HG03439 (cell line): ENCODE measurements at regions not wholly inside any gene's neighbourhood (a gene's known extent, or its start where the extent isn't known, plus 50 kb on each side); places are given as distances from the start of the nearest gene placed in this dataset.
"Not testable (repeated sequence)": the region's sequence is repeated elsewhere in the genome, so short reads cannot be mapped to it uniquely, and the experiment has no call there.

Experiments used
- ATAC-seq: cut with Tn5 transposase; IDR thresholded peaks from one replicate; pipeline ENCODE4 v1.9.1; 2021; ENCODE audit warnings: mild to moderate bottlenecking, moderate library complexity; ENCODE audit not compliant: unreplicated experiment

- ATAC-seq, result no peak
Measured at GRCh38 chr18:51447351-51448342, 250.2 kb upstream of the MEX3C start.

GRCh38 chr18:51448949-51449348, 251.5 kb upstream of the MEX3C start:
- ATAC-seq, result no peak

GRCh38 chr18:51453594-51453993, 256.1 kb upstream of the MEX3C start:
- no peak for ATAC-seq

GRCh38 chr18:51458861-51459260, 261.4 kb upstream of the MEX3C start:
- ATAC-seq, result no peak

- ATAC-seq, result no peak
Measured at GRCh38 chr18:51461956-51462355, 264.5 kb upstream of the MEX3C start.

- no peak for ATAC-seq
Measured at GRCh38 chr18:51463483-51464136, 266.1 kb upstream of the MEX3C start.

GRCh38 chr18:51478908-51479307, 281.4 kb upstream of the MEX3C start:
- ATAC-seq, result no peak

- no peak for ATAC-seq
Measured at GRCh38 chr18:51479736-51480135, 282.3 kb upstream of the MEX3C start.

GRCh38 chr18:51480407-51481261, 283.2 kb upstream of the MEX3C start:
- ATAC-seq, result no peak

GRCh38 chr18:51486735-51487366, 289.4 kb upstream of the MEX3C start:
- no peak for ATAC-seq

- ATAC-seq, result no peak
Measured at GRCh38 chr18:51490417-51490816, 292.9 kb upstream of the MEX3C start.

GRCh38 chr18:51490860-51491259, 293.4 kb upstream of the MEX3C start:
- no peak for ATAC-seq

- no peak for ATAC-seq
Measured at GRCh38 chr18:51491678-51492372, 294.3 kb upstream of the MEX3C start.

GRCh38 chr18:51498085-51498855, 300.8 kb upstream of the MEX3C start:
- ATAC-seq, result no peak

- no peak for ATAC-seq
Measured at GRCh38 chr18:51503351-51503750, 305.9 kb upstream of the MEX3C start.

- no peak for ATAC-seq
Measured at GRCh38 chr18:51506811-51507210, 309.3 kb upstream of the MEX3C start.

- ATAC-seq, result not testable (repeated sequence)
Measured at GRCh38 chr18:51508410-51508809, 310.9 kb upstream of the MEX3C start.

GRCh38 chr18:51510020-51510419, 312.5 kb upstream of the MEX3C start:
- no peak for ATAC-seq

- no peak for ATAC-seq
Measured at GRCh38 chr18:51513517-51513916, 316.0 kb upstream of the MEX3C start.
